ENCODE measurements at regions not wholly inside any gene's neighbourhood (a gene's known extent, or its start where the extent isn't known, plus 50 kb on each side); places are given as distances from the start of the nearest gene placed in this dataset.
"Not testable (repeated sequence)": the region's sequence is repeated elsewhere in the genome, so short reads cannot be mapped to it uniquely, and the experiment has no call there.

GRCh38 chr11:13216019-13216710 lies 61.4 kb upstream of the BMAL1 start:
- H3K27me3 Mint-ChIP-seq (ENCODE audit: insufficient read depth) = no peaks in the 10 kb centered on the region; the same call in 1 of the 2 replicates
- DNase-seq = peak; percentile 98
- no peak for TF ChIP-seq CTCF (IDR thresholded peaks at IDR 0.05)
- peaks cover 11% of the 10 kb centered on the region for H3K36me3 Mint-ChIP-seq (ENCODE audit: low read depth)
- no peaks in the 10 kb centered on the region for H3K9me3 Mint-ChIP-seq
- peak overlapping the region; percentile 87 for H3K4me3 Mint-ChIP-seq
- peaks cover 24% of the 10 kb centered on the region; the same call in 1 of the 2 replicates for H3K4me1 Mint-ChIP-seq (ENCODE audit: low read depth)
- H3K27ac Mint-ChIP-seq = peak overlapping the region; percentile 100

GRCh38 chr11:13216711-13217075 lies 60.9 kb upstream of the BMAL1 start:
- H3K4me3 Mint-ChIP-seq = peak overlapping the region; percentile 87
- DNase-seq = no peak
- peaks cover 24% of the 10 kb centered on the region; the same call in 1 of the 2 replicates for H3K4me1 Mint-ChIP-seq (ENCODE audit: low read depth)
- H3K36me3 Mint-ChIP-seq (ENCODE audit: low read depth) = peaks cover 11% of the 10 kb centered on the region
- peak overlapping the region; percentile 100 for H3K27ac Mint-ChIP-seq
- no peaks in the 10 kb centered on the region; the same call in 1 of the 2 replicates for H3K27me3 Mint-ChIP-seq (ENCODE audit: insufficient read depth)
- no peak for TF ChIP-seq CTCF (IDR thresholded peaks at IDR 0.05)
- H3K9me3 Mint-ChIP-seq = no peaks in the 10 kb centered on the region

GRCh38 chr11:13218685-13219084 lies 58.9 kb upstream of the BMAL1 start:
- not testable (repeated sequence) for H3K9me3 Mint-ChIP-seq; H3K27ac Mint-ChIP-seq; H3K4me3 Mint-ChIP-seq; H3K27me3 Mint-ChIP-seq (ENCODE audit: insufficient read depth); DNase-seq
- Mint-ChIP-seq H3K36me3 (ENCODE audit: low read depth) (peaks cover 11% of the 10 kb centered on the region), H3K4me1 (ENCODE audit: low read depth) (peaks cover 24% of the 10 kb centered on the region; the same call in 1 of the 2 replicates)

GRCh38 chr11:13220148-13220547 lies 57.4 kb upstream of the BMAL1 start:
- no peak for TF ChIP-seq CTCF (IDR thresholded peaks at IDR 0.05)
- no peak overlapping the region for H3K4me3 Mint-ChIP-seq
- no peaks in the 10 kb centered on the region for H3K9me3 Mint-ChIP-seq
- H3K4me1 Mint-ChIP-seq (ENCODE audit: low read depth) = peaks cover 24% of the 10 kb centered on the region; the same call in 1 of the 2 replicates
- H3K27me3 Mint-ChIP-seq (ENCODE audit: insufficient read depth) = no peaks in the 10 kb centered on the region; the same call in 1 of the 2 replicates
- peaks cover 11% of the 10 kb centered on the region for H3K36me3 Mint-ChIP-seq (ENCODE audit: low read depth)
- DNase-seq = no peak
- peak overlapping the region; percentile 15; the same call in 1 of the 2 replicates for H3K27ac Mint-ChIP-seq

GRCh38 chr11:13221722-13222121 lies 55.9 kb upstream of the BMAL1 start:
- H3K27ac Mint-ChIP-seq = no peak overlapping the region
- H3K27me3 Mint-ChIP-seq (ENCODE audit: insufficient read depth) = no peaks in the 10 kb centered on the region; the same call in 1 of the 2 replicates
- no peak for DNase-seq

More at GRCh38 chr11:13221722-13222121, 55.9 kb upstream of the BMAL1 start:
- Mint-ChIP-seq H3K4me1 (ENCODE audit: low read depth) (peaks cover 24% of the 10 kb centered on the region; the same call in 1 of the 2 replicates), H3K4me3 (no peak overlapping the region), H3K9me3 (no peaks in the 10 kb centered on the region), H3K36me3 (ENCODE audit: low read depth) (peaks cover 11% of the 10 kb centered on the region)
- TF ChIP-seq CTCF (IDR thresholded peaks at IDR 0.05) = no peak

Data from HFFc6 (cell line).